Mesendoderm (in vitro differentiated cells): ENCODE measurements at regions not wholly inside any gene's neighbourhood (a gene's known extent, or its start where the extent isn't known, plus 50 kb on each side); places are given as distances from the start of the nearest gene placed in this dataset.
A peak's percentile ranks its signal among the peaks of the same experiment; 100 is the strongest.
"Not testable (repeated sequence)": the region's sequence is repeated elsewhere in the genome, so short reads cannot be mapped to it uniquely, and the experiment has no call there.

Experiments used
- DNase-seq: peaks from one replicate; pipeline ENCODE4 v3.0.0; 2013
- H2AK5ac ChIP-seq: 2 replicates; pipeline ENCODE4 v1.6.1; 2013; ENCODE audit warnings: low read length, inconsistent platforms
- H2BK120ac ChIP-seq: 2 replicates; pipeline ENCODE4 v1.6.1; 2013; ENCODE audit warnings: low read depth, mild to moderate bottlenecking, low read length, moderate library complexity, mixed read lengths
- H2BK15ac ChIP-seq: replicated peaks from 2 replicates; pipeline ENCODE4 v1.6.1; 2013; ENCODE audit warnings: low read depth, mild to moderate bottlenecking, moderate library complexity
- H2BK5ac ChIP-seq: 2 replicates; pipeline ENCODE4 v1.6.1; 2013; ENCODE audit warnings: low read length, inconsistent platforms
- H3K18ac ChIP-seq: 2 replicates; pipeline ENCODE4 v1.6.1; 2013; ENCODE audit warnings: mild to moderate bottlenecking, low read length, mixed read lengths
- H3K23ac ChIP-seq: one replicate; pipeline ENCODE4 v1.6.1; 2013; ENCODE audit warnings: low read length
- H3K27ac ChIP-seq: 2 replicates; pipeline ENCODE4 v1.5.1; 2013; ENCODE audit warnings: low read depth, mild to moderate bottlenecking, inconsistent platforms, low read length, moderate library complexity
- H3K27me3 ChIP-seq: 2 replicates; pipeline ENCODE4 v1.6.1; 2013; ENCODE audit warnings: low read length, control low read depth, mild to moderate bottlenecking, inconsistent platforms; ENCODE audit not compliant: insufficient read depth, poor library complexity
- H3K36me3 ChIP-seq: 2 replicates; pipeline ENCODE4 v1.6.1; 2013; ENCODE audit warnings: low read length, inconsistent platforms; ENCODE audit not compliant: control insufficient read depth, insufficient read depth
- H3K4ac ChIP-seq: one replicate; pipeline ENCODE4 v1.6.1; 2013; ENCODE audit warnings: low read depth, mild to moderate bottlenecking, low read length, moderate library complexity
- H3K4me1 ChIP-seq: 2 replicates; pipeline ENCODE4 v1.6.1; 2013; ENCODE audit warnings: low read depth, low read length, inconsistent platforms; ENCODE audit not compliant: control insufficient read depth
- H3K4me2 ChIP-seq: 2 replicates; pipeline ENCODE4 v1.6.1; 2013; ENCODE audit warnings: low read length
- H3K4me3 ChIP-seq: 2 replicates; pipeline ENCODE4 v1.5.1; 2013; ENCODE audit warnings: mild to moderate bottlenecking, low read length
- H3K56ac ChIP-seq: one replicate; pipeline ENCODE4 v1.6.1; 2013; ENCODE audit warnings: low read length
- H3K79me1 ChIP-seq: 2 replicates; pipeline ENCODE4 v1.6.1; 2013; ENCODE audit warnings: low read length, inconsistent platforms
- H3K79me2 ChIP-seq: 2 replicates; pipeline ENCODE4 v1.6.1; 2013; ENCODE audit warnings: mild to moderate bottlenecking, low read length; ENCODE audit not compliant: control insufficient read depth, insufficient read depth
- H3K9ac ChIP-seq: 2 replicates; pipeline ENCODE4 v1.6.1; 2013; ENCODE audit warnings: low read length, inconsistent platforms
- H4K5ac ChIP-seq: one replicate; pipeline ENCODE4 v1.6.1; 2013; ENCODE audit warnings: low read length
- H4K8ac ChIP-seq: one replicate; pipeline ENCODE4 v1.6.1; 2013; ENCODE audit warnings: low read depth, mild to moderate bottlenecking, control low read depth, low read length, moderate library complexity
- WGBS: extraction: QIAGEN DNeasy Blood & Tissue Kit; methylation state at CpG from one replicate; pipeline ENCODE4 v1.1.7; 2013; ENCODE audit warnings: low lambda C conversion rate, missing lambda C conversion rate; ENCODE audit not compliant: insufficient coverage; ENCODE audit errors: extremely low coverage; 5-methylcytosine and 5-hydroxymethylcytosine counted together

GRCh38 chr4:42767669-42768068, 110.8 kb upstream of the ATP8A1 start:
- DNase-seq = peak; percentile 37
- Histone ChIP-seq H3K36me3 (no peaks in the 10 kb centered on the region), H4K5ac (no peak overlapping the region), H3K18ac (no peak overlapping the region), H3K4me2 (no peak overlapping the region), H4K8ac (no peak overlapping the region), H2BK5ac (no peak overlapping the region), H3K4me1 (no peaks in the 10 kb centered on the region), H3K27ac (no peak overlapping the region), H2AK5ac (no peak overlapping the region), H3K56ac (no peak overlapping the region), H3K4me3 (no peak overlapping the region), H3K79me2 (no peaks in the 10 kb centered on the region), H2BK15ac (no peak overlapping the region), H3K79me1 (no peaks in the 10 kb centered on the region), H3K9ac (no peak overlapping the region), H3K27me3 (no peaks in the 10 kb centered on the region), H3K23ac (no peak overlapping the region), H3K4ac (no peak overlapping the region), H2BK120ac (no peak overlapping the region)
- no CpG with 5 or more reads among the region's 9 CpGs for WGBS

GRCh38 chr4:42761804-42762203, 104.9 kb upstream of the ATP8A1 start:
- Histone ChIP-seq H3K4me3 (no peak overlapping the region), H3K4me1 (no peaks in the 10 kb centered on the region), H3K4ac (no peak overlapping the region), H3K27ac (no peak overlapping the region), H3K56ac (no peak overlapping the region), H3K23ac (no peak overlapping the region), H3K27me3 (no peaks in the 10 kb centered on the region), H3K4me2 (no peak overlapping the region), H3K9ac (no peak overlapping the region), H4K5ac (no peak overlapping the region), H4K8ac (no peak overlapping the region), H2BK120ac (no peak overlapping the region), H3K18ac (no peak overlapping the region), H2BK15ac (no peak overlapping the region), H2BK5ac (no peak overlapping the region), H3K79me2 (no peaks in the 10 kb centered on the region), H3K36me3 (no peaks in the 10 kb centered on the region), H3K79me1 (no peaks in the 10 kb centered on the region), H2AK5ac (no peak overlapping the region)
- no CpG with 5 or more reads among the region's 2 CpGs for WGBS
- peak; percentile 14 for DNase-seq

- H3K56ac ChIP-seq, H3K4ac ChIP-seq, H2BK15ac ChIP-seq, H3K4me1 ChIP-seq, H3K23ac ChIP-seq, H2BK5ac ChIP-seq, H3K36me3 ChIP-seq, DNase-seq, H3K79me2 ChIP-seq, H4K8ac ChIP-seq, H3K27me3 ChIP-seq, H4K5ac ChIP-seq, H2BK120ac ChIP-seq, H2AK5ac ChIP-seq, H3K18ac ChIP-seq, H3K9ac ChIP-seq, H3K27ac ChIP-seq, H3K4me3 ChIP-seq, H3K79me1 ChIP-seq, H3K4me2 ChIP-seq: not testable (repeated sequence)
- no CpG with 5 or more reads among the region's 2 CpGs for WGBS
Observed at GRCh38 chr4:42754965-42755364, 98.1 kb upstream of the ATP8A1 start.

- no peak overlapping the region for H3K4ac ChIP-seq
- H3K36me3 ChIP-seq = no peaks in the 10 kb centered on the region
- no peaks in the 10 kb centered on the region for H3K4me1 ChIP-seq
- no peaks in the 10 kb centered on the region for H3K27me3 ChIP-seq
- H3K56ac ChIP-seq = no peak overlapping the region
- no peak overlapping the region for H3K27ac ChIP-seq
- no peak overlapping the region for H3K18ac ChIP-seq
- no peak overlapping the region for H4K5ac ChIP-seq
- no peak overlapping the region for H3K4me3 ChIP-seq
- no peak overlapping the region for H2BK5ac ChIP-seq
- H3K9ac ChIP-seq = no peak overlapping the region
- no peaks in the 10 kb centered on the region for H3K79me1 ChIP-seq
- H3K79me2 ChIP-seq = no peaks in the 10 kb centered on the region
- no peak overlapping the region for H2BK15ac ChIP-seq
- no CpG with 5 or more reads among the region's 1 CpG for WGBS
- no peak for DNase-seq
- no peak overlapping the region for H3K23ac ChIP-seq
- H4K8ac ChIP-seq = no peak overlapping the region
- no peak overlapping the region for H2AK5ac ChIP-seq
- H3K4me2 ChIP-seq = no peak overlapping the region
- no peak overlapping the region for H2BK120ac ChIP-seq
Observed at GRCh38 chr4:42751587-42751986, 94.7 kb upstream of the ATP8A1 start.

GRCh38 chr4:42750856-42751255, 94.0 kb upstream of the ATP8A1 start:
- no peak overlapping the region for H4K8ac ChIP-seq
- no peaks in the 10 kb centered on the region for H3K79me2 ChIP-seq
- no peak for DNase-seq
- no peaks in the 10 kb centered on the region for H3K36me3 ChIP-seq
- no peaks in the 10 kb centered on the region for H3K27me3 ChIP-seq
- WGBS = no CpG with 5 or more reads among the region's 2 CpGs
- H3K56ac ChIP-seq = no peak overlapping the region
- H3K27ac ChIP-seq = no peak overlapping the region
- H2BK5ac ChIP-seq = no peak overlapping the region
- H2BK15ac ChIP-seq = no peak overlapping the region
- H2BK120ac ChIP-seq = no peak overlapping the region
- no peak overlapping the region for H3K4me2 ChIP-seq
- no peaks in the 10 kb centered on the region for H3K4me1 ChIP-seq
- H4K5ac ChIP-seq = no peak overlapping the region
- no peak overlapping the region for H3K23ac ChIP-seq
- no peak overlapping the region for H3K9ac ChIP-seq
- no peak overlapping the region for H3K18ac ChIP-seq
- no peaks in the 10 kb centered on the region for H3K79me1 ChIP-seq
- H3K4ac ChIP-seq = no peak overlapping the region
- H3K4me3 ChIP-seq = no peak overlapping the region
- no peak overlapping the region for H2AK5ac ChIP-seq

GRCh38 chr4:42750091-42750490, 93.2 kb upstream of the ATP8A1 start:
- Histone ChIP-seq H2BK5ac (no peak overlapping the region), H3K23ac (no peak overlapping the region), H3K18ac (no peak overlapping the region), H2BK15ac (no peak overlapping the region), H4K5ac (no peak overlapping the region), H3K4me2 (no peak overlapping the region), H4K8ac (no peak overlapping the region), H3K4me1 (no peaks in the 10 kb centered on the region), H3K36me3 (no peaks in the 10 kb centered on the region), H3K79me1 (no peaks in the 10 kb centered on the region), H2BK120ac (no peak overlapping the region), H3K27ac (no peak overlapping the region), H3K4me3 (no peak overlapping the region), H2AK5ac (no peak overlapping the region), H3K9ac (no peak overlapping the region), H3K79me2 (no peaks in the 10 kb centered on the region), H3K56ac (no peak overlapping the region), H3K4ac (no peak overlapping the region), H3K27me3 (no peaks in the 10 kb centered on the region)
- no CpG with 5 or more reads among the region's 1 CpG for WGBS
- DNase-seq = peak; percentile 49
